Stimulated activated CD4-positive, alpha-beta T cell treated with anti-CD3 and anti-CD28 coated beads, Interleukin-2, amount 100 ng/mL, for 24 hours (primary cell): ENCODE measurements at regions not wholly inside any gene's neighbourhood (a gene's known extent, or its start where the extent isn't known, plus 50 kb on each side); places are given as distances from the start of the nearest gene placed in this dataset.

Experiments used
- DNase-seq, 2 donors: peaks; one replicate each; pipeline ENCODE4 v3.0.0-alpha.2; 2020

GRCh38 chr14:89743828-89744227 lies 210.7 kb downstream of the EFCAB11 start:
- DNase-seq, result no peak

GRCh38 chr14:89740241-89740640 lies 214.3 kb downstream of the EFCAB11 start:
- DNase-seq, result no peak

- DNase-seq, result no peak
Observed at GRCh38 chr14:89736881-89737280, 217.6 kb downstream of the EFCAB11 start.

GRCh38 chr14:89731396-89731933 lies 223.1 kb downstream of the EFCAB11 start:
- no peak for DNase-seq

GRCh38 chr14:89730687-89731086 lies 223.8 kb downstream of the EFCAB11 start:
- no peak for DNase-seq

- DNase-seq, result no peak
Observed at GRCh38 chr14:89728964-89729363, 225.6 kb downstream of the EFCAB11 start.

- DNase-seq, result peak in 1 of 2 donors; percentile 14
Observed at GRCh38 chr14:89726226-89726625, 228.3 kb downstream of the EFCAB11 start.

GRCh38 chr14:89724628-89724960 lies 229.9 kb downstream of the EFCAB11 start:
- DNase-seq, result no peak

GRCh38 chr14:89723930-89724627 lies 230.5 kb downstream of the EFCAB11 start:
- DNase-seq, result no peak

- no peak for DNase-seq
Observed at GRCh38 chr14:89721956-89722355, 232.6 kb downstream of the EFCAB11 start.

- peak; percentile 50 to 51 for DNase-seq
Observed at GRCh38 chr14:89720741-89721729, 233.5 kb downstream of the EFCAB11 start.

- peak in 1 of 2 donors; percentile 27 for DNase-seq
Observed at GRCh38 chr14:89720076-89720687, 234.3 kb downstream of the EFCAB11 start.

GRCh38 chr14:89719366-89720075 lies 235.0 kb downstream of the EFCAB11 start:
- DNase-seq, result no peak

GRCh38 chr14:89708982-89709625 lies 245.4 kb downstream of the EFCAB11 start:
- DNase-seq, result no peak

- DNase-seq, result no peak
Observed at GRCh38 chr14:89707086-89707485, 247.4 kb downstream of the EFCAB11 start.

GRCh38 chr14:89702876-89703200 lies 251.7 kb downstream of the EFCAB11 start:
- DNase-seq, result no peak

GRCh38 chr14:89702073-89702875 lies 252.3 kb downstream of the EFCAB11 start:
- DNase-seq, result no peak

GRCh38 chr14:89701211-89702043 lies 253.1 kb downstream of the EFCAB11 start:
- peak; percentile 85 to 90 for DNase-seq

GRCh38 chr14:89700801-89701200 lies 253.7 kb downstream of the EFCAB11 start:
- no peak for DNase-seq

- DNase-seq, result no peak
Observed at GRCh38 chr14:89699071-89699470, 255.5 kb downstream of the EFCAB11 start.
